ENCODE measurements at regions not wholly inside any gene's neighbourhood (a gene's known extent, or its start where the extent isn't known, plus 50 kb on each side); places are given as distances from the start of the nearest gene placed in this dataset.

DNA sequence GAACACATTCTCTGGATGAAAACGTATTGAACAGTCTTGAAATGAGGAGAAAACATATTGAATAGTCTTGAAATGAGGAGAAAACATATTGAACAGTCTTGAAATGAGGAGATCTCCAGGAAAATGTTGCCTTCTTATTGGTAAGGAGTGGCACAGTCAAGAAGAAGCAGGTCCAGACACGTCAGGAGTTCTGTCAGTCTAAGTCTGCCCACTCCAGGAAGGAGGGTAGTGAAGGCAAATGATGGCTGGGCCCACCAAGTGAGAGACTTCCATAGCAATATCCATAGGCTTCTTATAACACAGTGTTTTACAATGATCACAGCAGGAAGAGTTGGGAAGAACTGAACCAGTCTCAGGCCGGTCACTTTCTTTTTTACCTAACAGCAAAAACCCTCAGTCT is 316.2 kb downstream of the ETAA1 start:
- no peak for TF ChIP-seq ZNF230 (CRISPR knock-in tag; IDR thresholded peaks at IDR 0.05)
- no peak for TF ChIP-seq KDM1A (CRISPR knock-in tag; IDR thresholded peaks at IDR 0.05)
